ENCODE measurements at regions not wholly inside any gene's neighbourhood (a gene's known extent, or its start where the extent isn't known, plus 50 kb on each side); places are given as distances from the start of the nearest gene placed in this dataset.

GRCh38 chr18:24761765-24762164 is 301.3 kb downstream of the HRH4 start:
- TF ChIP-seq POLR2A (IDR thresholded peaks at IDR 0.05) = no peak
- TF ChIP-seq CTCF (IDR thresholded peaks at IDR 0.05) = no peak
- TF ChIP-seq POLR2AphosphoS5 (IDR thresholded peaks at IDR 0.05) = no peak

Measured in suprapubic skin (tissue), 4 donors.